DLD1 (cell line): ENCODE measurements at regions not wholly inside any gene's neighbourhood (a gene's known extent, or its start where the extent isn't known, plus 50 kb on each side); places are given as distances from the start of the nearest gene placed in this dataset.
"Not testable (repeated sequence)": the region's sequence is repeated elsewhere in the genome, so short reads cannot be mapped to it uniquely, and the experiment has no call there.

Experiments
- in situ Hi-C: cut with HindIII; loops from 2 replicates; pipeline ENCODE4 v1.10.0; 2017; ENCODE audit warnings: low sequenced_read_pairs

GRCh38 chr6:100103194-100103593 lies 109.2 kb upstream of the MCHR2 start:
- in situ Hi-C loops, result loop anchor here (25.0 kb wide), 2 partner anchors 359 to 534 kb away; partner anchors contain the start of gene SIM1

GRCh38 chr6:100101644-100102043 lies 107.6 kb upstream of the MCHR2 start:
- in situ Hi-C loops, result loop anchor here (25.0 kb wide), 2 partner anchors 361 to 536 kb away; partner anchors contain the start of gene SIM1

DNA sequence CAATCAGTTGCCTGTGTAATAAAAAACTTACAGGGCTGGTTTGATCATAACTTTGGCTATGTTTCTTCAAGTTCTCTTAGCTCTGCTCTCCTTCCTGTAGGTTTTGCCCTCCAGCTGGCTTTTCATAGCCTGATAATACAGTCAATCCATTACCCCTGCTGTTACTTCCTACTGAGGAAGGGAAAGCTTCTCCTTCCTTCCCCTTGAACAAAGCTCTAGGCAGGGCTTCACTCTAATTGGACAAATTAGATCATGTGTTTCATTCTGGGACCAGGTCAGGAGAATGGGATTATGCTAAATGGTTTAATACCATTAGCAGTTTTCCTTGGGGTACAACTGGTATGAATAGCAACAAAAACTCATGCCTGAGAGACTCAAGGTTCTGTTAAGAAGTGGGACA lies 106.8 kb upstream of the MCHR2 start:
- in situ Hi-C loops, result loop anchor here (25.0 kb wide), 2 partner anchors 362 to 537 kb away; partner anchors contain the start of gene SIM1

DNA sequence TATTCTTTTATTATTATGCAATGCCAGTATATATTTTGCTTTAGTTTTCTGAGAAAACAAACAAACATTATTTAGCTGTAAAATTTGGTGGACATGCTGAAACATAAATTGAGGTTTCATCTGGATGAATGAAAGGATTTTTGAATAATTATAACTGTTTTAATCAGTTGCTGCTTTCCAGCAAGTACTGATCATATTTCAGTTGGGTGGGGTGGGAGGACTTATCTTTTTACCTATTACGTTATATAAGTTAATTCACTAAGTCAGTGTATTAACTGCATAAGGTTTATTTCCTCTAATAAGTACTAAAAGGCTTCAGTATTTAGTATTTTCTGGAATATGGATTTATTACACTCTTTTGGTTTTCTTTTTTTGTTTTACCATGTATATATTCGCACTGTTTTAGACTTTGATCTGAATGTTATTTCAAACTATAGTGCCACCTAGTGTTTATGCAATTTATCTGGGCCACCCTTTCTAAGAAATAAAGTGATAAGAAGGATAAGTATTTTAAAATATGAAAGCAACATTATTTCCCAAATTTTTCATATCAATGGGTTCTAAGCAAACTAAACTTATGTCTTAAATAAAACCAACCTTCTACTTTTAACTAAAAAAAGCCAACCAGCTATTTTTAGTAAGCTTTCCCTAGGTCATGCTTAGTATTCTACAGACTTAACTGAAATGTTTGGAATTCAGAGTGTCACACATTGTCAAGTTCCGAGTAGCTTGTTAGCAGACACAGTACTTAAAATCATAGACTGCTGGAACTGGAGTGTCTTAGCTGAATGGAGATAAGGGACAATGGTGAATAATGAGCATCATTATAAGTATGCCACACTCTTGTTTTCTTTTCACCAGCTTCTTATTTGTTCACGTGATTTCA lies 105.4 kb upstream of the MCHR2 start:
- in situ Hi-C loops, result loop anchor here (25.0 kb wide), 2 partner anchors 363 to 538 kb away; partner anchors contain the start of gene SIM1

GRCh38 chr6:100096936-100097335 lies 102.9 kb upstream of the MCHR2 start:
- in situ Hi-C loops, result no loop called here

DNA sequence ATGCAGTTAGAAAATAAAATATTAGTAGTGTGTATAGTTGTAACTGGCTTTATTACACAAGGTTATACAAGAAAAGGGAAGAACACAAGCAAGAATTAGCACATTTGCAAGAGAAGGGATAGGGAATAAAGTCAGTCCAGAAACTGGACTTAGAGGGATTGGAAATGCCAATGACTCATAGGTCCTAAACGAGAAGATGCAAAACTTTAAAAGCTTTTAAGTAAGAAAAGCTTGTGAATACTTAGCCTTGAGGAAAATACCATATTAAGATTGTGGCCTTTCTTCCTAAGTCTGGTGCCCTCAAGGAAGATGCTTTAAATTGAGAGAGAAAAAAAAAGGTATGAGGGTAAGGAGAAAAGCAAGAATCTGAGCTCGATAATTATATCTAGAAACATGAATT lies 102.3 kb upstream of the MCHR2 start:
- in situ Hi-C loops, result no loop called here

DNA sequence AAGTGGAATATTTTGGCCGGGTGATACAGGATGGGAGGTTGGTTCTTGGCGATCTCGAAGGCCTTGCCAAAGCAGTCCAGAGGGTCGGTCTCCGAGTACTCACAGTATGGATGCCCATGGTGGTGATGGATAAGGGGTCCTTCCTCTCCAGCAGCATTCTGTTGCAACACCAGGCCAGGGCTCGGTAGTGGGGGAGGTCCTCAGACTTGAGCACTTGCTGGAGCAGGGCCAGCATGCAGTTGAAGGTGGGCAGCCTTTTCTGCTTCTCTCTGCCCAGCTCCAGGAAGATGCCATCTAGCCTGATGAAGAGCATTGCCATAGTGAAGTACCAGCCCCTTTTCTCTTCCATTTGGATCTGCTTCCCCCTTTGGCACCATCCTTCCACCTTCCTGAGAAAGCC lies 99.4 kb upstream of the MCHR2 start:
- in situ Hi-C loops, result no loop called here

GRCh38 chr6:100088009-100088408 lies 94.0 kb upstream of the MCHR2 start:
- in situ Hi-C loops, result no loop called here

- in situ Hi-C loops, result no loop called here
Observed at GRCh38 chr6:100084991-100085364, 91.0 kb upstream of the MCHR2 start.

GRCh38 chr6:100084316-100084990 lies 90.4 kb upstream of the MCHR2 start:
- in situ Hi-C loops, result no loop called here

DNA sequence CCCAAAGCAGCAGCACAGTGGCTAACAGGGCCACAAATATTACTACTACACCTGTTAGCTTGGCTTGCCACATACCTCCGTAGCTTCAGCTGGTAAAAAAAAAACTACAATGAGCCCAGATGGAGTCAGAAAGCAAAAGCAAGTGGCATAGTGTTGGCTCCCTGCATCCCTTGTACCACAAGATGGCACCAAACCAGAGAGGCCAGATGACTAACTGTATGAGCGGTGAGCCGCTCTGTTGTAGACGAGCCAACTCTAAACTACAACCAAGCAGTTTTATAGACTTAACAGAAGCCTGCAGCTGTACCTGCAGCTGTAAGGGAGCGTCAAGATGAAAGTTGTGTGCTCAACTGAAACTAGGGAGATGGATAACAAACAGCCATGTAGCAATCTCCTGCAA lies 84.5 kb upstream of the MCHR2 start:
- in situ Hi-C loops, result no loop called here

- in situ Hi-C loops, result no loop called here
Observed at GRCh38 chr6:100065348-100065747, 71.3 kb upstream of the MCHR2 start.

DNA sequence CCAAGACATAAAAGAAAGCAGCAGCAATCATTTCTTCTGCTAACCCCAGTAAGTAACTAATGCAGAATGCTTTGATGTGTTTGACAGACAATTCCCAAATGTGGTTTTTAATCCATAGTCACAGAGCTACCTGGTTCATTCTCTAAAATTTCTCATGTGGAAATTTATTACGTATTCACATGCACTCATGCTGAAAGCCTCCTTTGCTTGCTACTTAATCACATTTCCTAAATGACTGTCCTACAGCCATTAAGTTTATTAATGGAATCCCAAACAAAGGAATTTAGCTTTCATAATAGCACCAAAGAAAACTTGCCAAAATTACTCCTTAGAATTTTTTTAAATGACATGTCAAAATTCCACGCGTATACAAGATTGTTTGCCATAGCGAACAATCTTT lies 68.6 kb upstream of the MCHR2 start:
- in situ Hi-C loops, result no loop called here

- in situ Hi-C loops, result no loop called here
Observed at GRCh38 chr6:100057941-100058340, 63.9 kb upstream of the MCHR2 start.

DNA sequence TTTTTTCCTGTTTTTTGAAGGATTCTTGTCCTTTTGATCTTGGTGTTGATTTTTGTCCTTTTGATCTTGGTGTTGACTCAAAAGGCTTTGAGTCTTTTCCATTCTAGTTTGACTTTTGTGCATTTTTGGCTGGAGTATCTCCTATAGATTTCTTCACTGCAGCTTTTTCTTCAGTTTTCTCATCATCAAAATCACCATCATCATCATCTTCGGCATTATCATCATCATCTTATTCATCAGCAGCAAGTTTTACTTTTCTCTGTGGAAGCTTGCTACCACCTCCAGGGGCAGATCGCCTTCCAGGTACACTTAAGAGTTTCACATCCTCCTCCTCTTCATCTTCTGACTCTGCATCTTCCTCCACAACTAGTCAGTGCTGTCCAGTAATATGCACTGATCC lies 56.5 kb upstream of the MCHR2 start:
- in situ Hi-C loops, result no loop called here

DNA sequence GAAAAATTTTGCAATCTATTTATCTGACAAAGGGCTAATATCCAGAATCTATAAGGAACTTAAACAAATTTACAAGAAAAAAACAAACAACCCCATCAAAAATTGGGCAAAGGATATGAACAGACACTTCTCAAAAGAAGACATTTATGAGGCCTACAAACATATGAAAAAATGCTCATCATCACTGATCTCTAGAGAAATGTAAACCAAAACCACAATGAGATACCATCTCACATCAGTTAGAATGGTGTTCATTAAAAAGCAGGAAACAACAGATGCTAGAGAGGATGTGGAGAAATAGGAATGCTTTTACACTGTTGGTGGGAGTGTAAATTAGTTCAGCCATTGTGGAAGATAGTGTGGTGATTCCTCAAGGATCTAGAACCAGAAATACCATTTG lies 49.9 kb upstream of the MCHR2 start:
- in situ Hi-C loops, result not testable (repeated sequence)
